ENCODE measurements at regions not wholly inside any gene's neighbourhood (a gene's known extent, or its start where the extent isn't known, plus 50 kb on each side); places are given as distances from the start of the nearest gene placed in this dataset.

DNA sequence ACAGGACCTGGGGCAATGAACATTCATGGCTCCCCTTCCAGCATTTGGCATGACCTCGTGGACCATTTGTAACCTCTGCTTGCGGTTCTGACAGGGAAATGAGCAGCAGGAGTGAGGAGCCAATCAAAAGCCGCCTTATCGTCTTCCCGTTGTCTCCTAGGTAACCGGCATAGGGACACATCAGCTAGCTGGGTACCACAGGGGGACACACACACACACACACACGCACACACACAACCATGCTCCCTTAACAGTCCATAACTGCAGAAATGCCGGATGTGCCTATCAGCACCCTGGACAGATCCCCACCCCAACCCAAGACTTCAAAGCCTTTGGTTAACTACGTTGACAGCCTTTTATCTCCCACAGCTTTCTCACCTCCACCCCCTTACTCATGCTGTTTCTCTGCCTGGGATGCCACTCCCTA lies 53.4 kb upstream of the CCDC174 start:
- in situ Hi-C loops (cut with HindIII; ENCODE audit: low pct_ligation_motif_present, low sequenced_read_pairs), result no loop called here
- Histone ChIP-seq H3K27ac (no peak overlapping the region), H3K27me3 (replicated peaks) (peaks cover 26% of the 10 kb centered on the region), H3K36me3 (replicated peaks) (no peaks in the 10 kb centered on the region), H3K4me3 (ENCODE audit: low read depth, low read length) (no peak overlapping the region)
- peak; percentile 25 for DNase-seq
- TF ChIP-seq, protein P1, sequence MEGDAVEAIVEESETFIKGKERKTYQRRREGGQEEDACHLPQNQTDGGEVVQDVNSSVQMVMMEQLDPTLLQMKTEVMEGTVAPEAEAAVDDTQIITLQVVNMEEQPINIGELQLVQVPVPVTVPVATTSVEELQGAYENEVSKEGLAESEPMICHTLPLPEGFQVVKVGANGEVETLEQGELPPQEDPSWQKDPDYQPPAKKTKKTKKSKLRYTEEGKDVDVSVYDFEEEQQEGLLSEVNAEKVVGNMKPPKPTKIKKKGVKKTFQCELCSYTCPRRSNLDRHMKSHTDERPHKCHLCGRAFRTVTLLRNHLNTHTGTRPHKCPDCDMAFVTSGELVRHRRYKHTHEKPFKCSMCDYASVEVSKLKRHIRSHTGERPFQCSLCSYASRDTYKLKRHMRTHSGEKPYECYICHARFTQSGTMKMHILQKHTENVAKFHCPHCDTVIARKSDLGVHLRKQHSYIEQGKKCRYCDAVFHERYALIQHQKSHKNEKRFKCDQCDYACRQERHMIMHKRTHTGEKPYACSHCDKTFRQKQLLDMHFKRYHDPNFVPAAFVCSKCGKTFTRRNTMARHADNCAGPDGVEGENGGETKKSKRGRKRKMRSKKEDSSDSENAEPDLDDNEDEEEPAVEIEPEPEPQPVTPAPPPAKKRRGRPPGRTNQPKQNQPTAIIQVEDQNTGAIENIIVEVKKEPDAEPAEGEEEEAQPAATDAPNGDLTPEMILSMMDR (IDR thresholded peaks at IDR 0.05; ENCODE audit: low read depth, low read length, missing control alignments), result no peak

DNA sequence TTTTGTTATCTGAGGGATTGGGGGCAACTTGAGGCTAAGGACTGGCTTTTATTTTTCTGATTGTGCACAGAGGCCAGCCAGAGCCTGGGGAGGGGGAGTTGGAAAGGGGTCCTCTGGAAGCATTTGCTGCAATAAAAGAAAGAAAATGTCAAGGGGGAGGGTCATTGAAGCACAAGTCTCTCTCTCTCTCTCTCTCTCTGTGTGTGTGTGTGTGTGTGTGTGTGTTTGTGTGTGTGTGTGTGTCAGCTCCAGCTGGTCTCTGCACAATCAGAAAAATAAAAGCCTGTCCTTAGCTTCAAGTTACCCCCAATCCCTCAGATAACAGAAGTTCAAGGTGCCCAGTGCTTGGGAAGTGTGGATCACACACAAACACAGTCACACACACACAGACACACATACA lies 52.1 kb upstream of the CCDC174 start:
- in situ Hi-C loops (cut with HindIII; ENCODE audit: low pct_ligation_motif_present, low sequenced_read_pairs), result no loop called here
- H3K27me3 ChIP-seq (replicated peaks), result peaks cover 36% of the 10 kb centered on the region

DNA sequence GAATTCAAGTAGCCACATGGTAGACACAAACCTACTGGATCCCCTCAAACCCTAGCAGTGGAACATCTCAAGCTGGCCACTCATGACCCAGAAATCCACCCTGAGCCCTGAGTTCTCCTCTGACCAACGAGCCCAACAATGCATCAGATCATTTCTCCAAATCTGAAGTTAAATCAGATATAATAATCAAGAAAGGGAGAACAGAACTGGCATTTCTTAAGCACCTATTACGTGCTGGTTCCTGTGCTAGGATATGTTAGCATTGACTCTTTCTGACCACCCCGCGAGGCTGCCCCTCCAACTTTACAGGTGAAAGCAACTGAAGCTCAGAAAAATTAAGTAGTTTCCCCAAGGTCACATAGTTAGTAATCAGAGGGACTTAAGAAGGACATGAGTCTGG lies 51.5 kb upstream of the CCDC174 start:
- in situ Hi-C loops (cut with HindIII; ENCODE audit: low pct_ligation_motif_present, low sequenced_read_pairs), result no loop called here
- H3K36me3 ChIP-seq (replicated peaks), result no peaks in the 10 kb centered on the region
- TF ChIP-seq, protein P1 (IDR thresholded peaks at IDR 0.05; ENCODE audit: low read depth, low read length, missing control alignments), result no peak
- H3K4me3 ChIP-seq (ENCODE audit: low read depth, low read length), result no peak overlapping the region
- DNase-seq, result no peak
- no peak overlapping the region for H3K27ac ChIP-seq
- peaks cover 38% of the 10 kb centered on the region for H3K27me3 ChIP-seq (replicated peaks)

More for the DNA sequence above, 52.1 kb upstream of the CCDC174 start:
- no peak for DNase-seq
- TF ChIP-seq, protein P1 (IDR thresholded peaks at IDR 0.05; ENCODE audit: low read depth, low read length, missing control alignments), result no peak
- Histone ChIP-seq H3K36me3 (replicated peaks) (no peaks in the 10 kb centered on the region), H3K4me3 (ENCODE audit: low read depth, low read length) (no peak overlapping the region), H3K27ac (no peak overlapping the region)

DNA sequence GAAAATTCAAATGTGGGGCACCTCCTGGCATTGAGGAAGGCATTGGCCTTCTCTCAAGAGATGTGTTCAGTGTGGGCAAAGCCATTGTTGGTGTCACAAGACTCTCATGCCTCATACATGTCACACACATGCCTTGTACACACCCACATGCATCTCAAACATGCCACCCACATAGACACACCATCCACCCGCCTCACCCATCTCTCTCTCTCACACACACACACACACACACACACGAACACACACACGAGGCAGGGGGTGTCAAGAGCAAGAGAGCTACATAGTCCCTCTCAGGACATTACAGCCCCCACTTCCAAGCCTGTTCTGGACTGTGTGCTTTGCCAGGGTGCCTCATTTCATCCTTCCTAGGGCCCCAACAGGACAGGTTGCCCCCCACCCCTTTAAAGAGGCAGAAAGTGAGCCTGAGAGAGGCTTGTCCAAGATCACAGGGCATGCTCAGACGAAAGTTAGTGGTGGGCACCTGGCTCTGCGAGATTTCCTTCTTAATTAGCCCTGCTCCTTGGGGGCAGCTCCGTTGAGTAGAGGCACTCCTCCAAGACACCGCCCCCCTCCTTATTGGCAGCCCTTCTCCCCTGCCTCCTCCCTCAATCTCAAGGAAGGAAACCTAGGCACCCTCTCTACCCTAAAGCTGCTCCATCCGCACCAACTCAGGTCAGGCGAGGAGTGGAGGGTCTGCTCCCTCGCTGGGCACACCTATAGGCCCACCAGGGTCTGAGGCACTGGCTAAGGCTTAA lies 50.5 kb upstream of the CCDC174 start:
- TF ChIP-seq, protein P1 (IDR thresholded peaks at IDR 0.05; ENCODE audit: low read depth, low read length, missing control alignments), result no peak
- peaks cover 43% of the 10 kb centered on the region for H3K27me3 ChIP-seq (replicated peaks)
- no peak for DNase-seq
- no peak overlapping the region for H3K27ac ChIP-seq
- no peak overlapping the region for H3K4me3 ChIP-seq (ENCODE audit: low read depth, low read length)
- H3K36me3 ChIP-seq (replicated peaks), result no peaks in the 10 kb centered on the region
- in situ Hi-C loops (cut with HindIII; ENCODE audit: low pct_ligation_motif_present, low sequenced_read_pairs), result no loop called here

DNA sequence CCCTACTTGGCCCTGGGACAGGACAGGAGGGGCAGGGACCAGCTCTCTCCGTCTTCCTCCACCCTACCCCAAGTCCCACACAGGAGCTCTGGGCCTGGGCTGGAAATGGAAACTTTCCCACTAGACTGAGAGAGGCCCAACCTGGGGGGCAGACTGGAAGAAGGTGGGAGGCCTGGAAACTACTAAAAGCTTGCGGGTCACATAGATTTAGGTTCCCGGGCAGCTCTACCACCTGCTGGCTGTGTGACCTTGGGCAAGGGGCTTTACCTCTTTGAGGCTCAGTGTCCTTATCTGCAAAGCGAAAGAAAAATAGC lies 49.9 kb upstream of the CCDC174 start:
- Histone ChIP-seq H3K27ac (no peak overlapping the region), H3K27me3 (replicated peaks) (peaks cover 43% of the 10 kb centered on the region), H3K36me3 (replicated peaks) (no peaks in the 10 kb centered on the region), H3K4me3 (ENCODE audit: low read depth, low read length) (no peak overlapping the region)
- TF ChIP-seq, protein P1 (IDR thresholded peaks at IDR 0.05; ENCODE audit: low read depth, low read length, missing control alignments), result no peak
- in situ Hi-C loops (cut with HindIII; ENCODE audit: low pct_ligation_motif_present, low sequenced_read_pairs), result no loop called here
- no peak for DNase-seq

Data from brain microvascular endothelial cell (primary cell).